NCI-H2171 (cell line): ENCODE measurements at regions not wholly inside any gene's neighbourhood (a gene's known extent, or its start where the extent isn't known, plus 50 kb on each side); places are given as distances from the start of the nearest gene placed in this dataset.

Experiments used
- DNase-seq: peaks from one replicate; lab custom pipeline; 2025; lab: John Stamatoyannopoulos, UW

DNA sequence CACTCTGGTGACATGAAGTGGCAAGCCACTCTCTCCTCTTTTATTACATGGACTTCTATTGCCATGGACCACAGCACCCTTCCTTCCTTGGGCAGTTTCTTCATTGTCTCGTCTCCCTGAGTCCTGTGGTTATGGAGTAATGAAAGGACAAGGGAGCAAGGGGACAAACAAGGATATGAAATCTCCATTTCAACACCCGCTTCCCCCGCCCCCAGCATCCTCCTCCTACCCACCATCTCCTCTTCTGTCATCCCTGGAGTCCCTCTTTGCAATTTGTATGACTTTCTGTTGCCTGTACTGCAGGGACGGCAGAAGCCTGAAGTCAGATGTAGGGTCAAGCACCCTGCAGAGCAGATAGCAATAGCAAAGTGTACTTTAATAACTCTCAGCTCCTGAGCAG is 300.7 kb upstream of the CLINT1 start:
- DNase-seq: no peak

DNA sequence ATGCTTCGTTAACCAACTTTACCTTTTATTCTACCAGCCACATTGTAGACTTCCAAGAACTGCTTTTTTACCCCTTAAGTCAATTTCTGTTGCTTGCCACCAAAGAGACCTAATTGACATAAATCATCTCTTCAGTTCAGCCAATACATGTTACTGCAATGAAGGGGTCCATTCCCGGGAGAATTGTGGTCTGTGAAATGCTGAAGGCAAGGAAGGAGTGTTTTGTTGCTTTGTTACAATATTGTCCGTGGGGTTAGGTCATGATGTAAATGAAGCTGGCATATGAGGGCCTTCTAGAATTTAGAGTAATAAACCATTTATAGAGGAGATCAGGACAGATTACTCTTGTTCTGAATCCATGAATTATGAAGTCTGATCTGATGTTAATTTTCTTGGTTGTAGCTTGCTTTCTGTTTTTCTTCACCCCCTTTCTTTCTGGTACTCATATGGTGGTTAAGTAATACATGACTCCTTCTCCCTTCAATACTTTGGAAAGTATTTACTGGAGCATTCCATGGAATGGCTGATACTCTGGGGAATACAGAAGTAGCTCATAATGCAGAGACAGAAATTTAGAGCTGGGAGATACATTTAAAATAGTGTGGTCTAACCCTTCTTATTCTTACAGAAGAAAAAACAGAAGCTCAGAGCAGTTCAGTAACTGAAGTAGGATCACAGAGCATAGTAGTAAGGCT is 297.0 kb upstream of the CLINT1 start:
- DNase-seq: no peak

DNA sequence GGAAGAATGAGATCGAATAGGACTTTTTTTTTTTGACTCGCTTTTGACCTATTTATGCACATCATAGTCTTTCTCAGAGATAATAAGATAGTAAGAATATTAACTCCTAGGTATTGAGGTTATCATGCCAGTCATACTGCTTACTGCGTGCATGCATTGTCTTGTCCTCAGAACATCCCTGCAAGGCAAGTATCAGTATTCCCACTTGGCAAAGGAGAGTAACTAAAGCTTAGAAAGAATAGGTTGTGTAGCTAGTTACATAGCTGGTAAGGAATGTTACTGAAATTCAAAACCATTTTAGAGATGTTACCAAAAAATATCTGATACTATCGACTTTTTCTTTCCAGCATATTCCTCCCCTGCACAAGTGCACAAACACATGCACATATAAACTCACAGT is 296.1 kb upstream of the CLINT1 start:
- no peak for DNase-seq

DNA sequence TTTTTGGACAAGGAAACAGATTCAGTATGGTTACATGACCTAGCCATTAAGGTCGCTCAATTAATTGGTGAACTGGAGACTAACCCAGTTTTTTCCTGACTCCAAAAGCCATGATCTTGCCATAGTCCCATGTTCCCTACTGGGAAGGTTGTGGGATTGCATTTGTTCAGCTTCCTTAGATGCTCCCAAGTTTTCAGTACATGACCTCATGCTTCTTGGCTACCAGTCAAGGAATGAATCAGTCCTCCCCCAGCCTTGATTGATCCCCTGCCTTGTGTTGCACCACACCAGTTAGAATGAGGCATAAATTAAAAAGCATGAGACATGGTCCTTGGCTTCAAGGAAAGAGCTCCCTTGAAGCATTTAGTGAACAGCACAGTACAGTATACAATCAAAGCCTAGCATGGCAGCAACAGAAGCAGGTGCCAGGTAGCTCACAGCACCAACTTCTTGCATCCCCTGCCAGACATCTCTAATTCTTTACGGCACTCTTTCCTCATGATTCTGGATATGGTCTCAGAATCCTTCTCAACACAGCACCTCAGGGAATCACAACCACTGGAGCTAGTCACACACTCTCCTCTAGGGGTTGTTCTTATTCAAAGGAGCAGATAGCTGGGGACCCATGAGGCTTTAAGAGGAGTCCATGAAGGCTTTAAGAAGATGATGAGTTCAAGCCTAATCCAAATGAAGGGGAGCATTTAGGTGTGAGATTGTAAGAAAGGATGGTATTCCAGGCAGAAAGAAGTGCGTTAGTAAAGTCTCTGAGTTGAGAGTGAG is 295.5 kb upstream of the CLINT1 start:
- no peak for DNase-seq

- no peak for DNase-seq
These were observed 294.6 kb upstream of the CLINT1 start for GRCh38 chr5:158153508-158153907.

GRCh38 chr5:158152136-158152535 is 293.2 kb upstream of the CLINT1 start:
- no peak for DNase-seq

GRCh38 chr5:158147227-158147626 is 288.3 kb upstream of the CLINT1 start:
- no peak for DNase-seq

DNA sequence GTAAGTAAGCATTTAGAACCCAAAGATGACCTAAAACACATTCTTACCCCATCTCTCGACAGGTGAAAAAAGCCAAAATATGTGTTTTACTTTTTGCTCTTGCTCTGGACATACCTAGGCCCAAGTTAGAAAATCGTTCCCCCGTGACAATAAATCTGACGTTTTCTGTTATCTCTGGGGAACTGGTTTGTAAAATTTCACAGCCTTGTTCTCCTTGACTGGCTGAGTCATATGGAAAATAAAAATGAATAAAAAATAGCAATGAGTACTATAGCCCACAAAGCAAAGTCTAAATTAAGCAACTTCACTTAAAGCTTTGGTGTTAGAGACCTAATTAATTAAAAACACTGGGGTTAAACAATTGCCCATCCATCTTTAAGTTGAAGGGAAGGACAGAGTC is 286.9 kb upstream of the CLINT1 start:
- no peak for DNase-seq

DNA sequence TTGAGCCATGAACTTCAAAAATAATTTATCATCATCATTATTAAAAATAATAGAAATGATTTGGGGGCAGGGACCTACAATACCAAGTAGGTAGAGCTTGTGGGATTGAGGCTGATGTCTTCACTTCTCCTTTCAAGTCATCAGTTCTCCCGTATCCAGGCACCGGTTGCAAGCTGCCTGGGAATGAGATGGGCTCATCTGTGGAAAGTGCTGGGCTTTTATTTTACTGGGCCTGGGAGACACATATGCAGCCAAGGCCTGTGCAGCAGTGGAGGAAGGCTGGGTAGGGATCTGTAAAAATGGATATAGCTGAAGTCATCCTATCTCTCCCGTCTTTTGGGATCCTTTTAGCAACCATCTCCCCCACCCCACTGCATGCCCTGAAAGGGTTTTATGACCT is 284.1 kb upstream of the CLINT1 start:
- DNase-seq: no peak

DNA sequence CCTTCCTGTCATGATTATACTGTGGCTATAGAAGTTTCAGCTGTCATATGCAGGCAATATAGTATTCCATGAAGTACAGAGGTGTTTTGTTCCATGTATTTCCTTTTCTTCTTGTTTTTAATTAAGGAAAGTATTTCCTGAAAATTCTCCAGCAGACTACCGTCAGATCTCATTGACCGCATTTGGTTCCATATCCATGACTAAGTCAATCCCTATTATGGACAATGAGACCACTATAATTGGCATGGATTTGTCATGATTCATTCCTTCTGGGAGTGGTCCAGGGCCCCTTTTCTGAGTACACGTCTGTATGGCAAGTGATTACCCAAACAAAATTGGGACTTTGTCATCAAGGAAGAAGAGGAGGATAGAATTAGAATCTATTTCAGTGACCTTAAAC is 283.2 kb upstream of the CLINT1 start:
- no peak for DNase-seq

GRCh38 chr5:158140120-158140731 is 281.3 kb upstream of the CLINT1 start:
- DNase-seq: no peak

- DNase-seq: no peak
These were observed 280.2 kb upstream of the CLINT1 start for GRCh38 chr5:158139161-158139560.

- DNase-seq: peak; percentile 82
These were observed 276.8 kb upstream of the CLINT1 start for GRCh38 chr5:158135682-158136179.

DNA sequence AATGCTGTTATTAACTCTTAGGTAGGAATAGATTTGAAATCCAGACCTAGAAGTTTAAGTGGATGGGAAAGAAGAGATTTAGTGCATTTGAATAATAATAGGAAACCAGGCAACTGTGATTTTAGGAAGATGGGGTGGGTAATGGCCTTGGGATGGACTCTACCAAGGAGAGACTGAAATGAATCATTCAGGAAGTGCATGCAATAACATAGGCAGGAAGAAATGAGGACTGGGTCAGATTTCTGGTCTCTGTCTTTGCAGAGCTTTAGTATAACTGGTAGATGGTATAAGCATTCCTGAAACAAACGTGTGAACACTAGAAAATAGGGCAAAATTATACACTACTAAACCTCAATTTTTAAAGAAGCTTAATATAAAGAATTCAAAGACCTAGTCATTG is 274.4 kb upstream of the CLINT1 start:
- no peak for DNase-seq

- DNase-seq: peak; percentile 63
These were observed 268.6 kb upstream of the CLINT1 start for GRCh38 chr5:158127536-158127935.

- DNase-seq: peak; percentile 29
These were observed 267.8 kb upstream of the CLINT1 start for GRCh38 chr5:158126442-158127405.

GRCh38 chr5:158124606-158125316 is 265.8 kb upstream of the CLINT1 start:
- no peak for DNase-seq

- no peak for DNase-seq
These were observed 264.6 kb upstream of the CLINT1 start for GRCh38 chr5:158123595-158123994.

- no peak for DNase-seq
These were observed 262.7 kb upstream of the CLINT1 start for GRCh38 chr5:158121678-158122077.

GRCh38 chr5:158120760-158121159 is 261.8 kb upstream of the CLINT1 start:
- no peak for DNase-seq
